Stimulated activated CD4-positive, alpha-beta T cell treated with anti-CD3 and anti-CD28 coated beads, Interleukin-1b, Interleukin-23, amount 100 ng/mL, for 48 hours (primary cell): ENCODE measurements at regions not wholly inside any gene's neighbourhood (a gene's known extent, or its start where the extent isn't known, plus 50 kb on each side); places are given as distances from the start of the nearest gene placed in this dataset.
"Not testable (repeated sequence)": the region's sequence is repeated elsewhere in the genome, so short reads cannot be mapped to it uniquely, and the experiment has no call there.

Experiments
- DNase-seq: peaks from one replicate; pipeline ENCODE4 v3.0.0-alpha.2; 2020

DNA sequence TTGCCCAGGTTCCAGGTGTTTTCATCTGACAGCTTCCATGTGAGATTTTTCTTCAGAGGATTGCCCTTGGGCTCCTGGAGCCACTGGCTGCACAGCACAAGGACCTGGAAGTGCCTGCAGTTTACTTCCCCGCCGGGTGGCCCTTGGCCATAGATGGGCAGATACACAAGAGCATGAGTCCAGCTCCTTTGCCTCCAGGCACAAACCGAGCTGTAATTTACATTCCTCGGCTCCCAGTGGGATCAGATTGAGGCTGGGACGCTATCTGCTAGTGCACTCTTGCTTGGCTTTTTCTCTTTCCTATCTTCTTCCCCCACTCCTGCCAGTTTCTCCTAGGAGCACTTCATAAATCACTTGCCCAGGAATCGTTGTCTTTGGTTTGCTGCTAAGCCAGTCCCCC, 85.4 kb upstream of the RALY start:
- DNase-seq = no peak

DNA sequence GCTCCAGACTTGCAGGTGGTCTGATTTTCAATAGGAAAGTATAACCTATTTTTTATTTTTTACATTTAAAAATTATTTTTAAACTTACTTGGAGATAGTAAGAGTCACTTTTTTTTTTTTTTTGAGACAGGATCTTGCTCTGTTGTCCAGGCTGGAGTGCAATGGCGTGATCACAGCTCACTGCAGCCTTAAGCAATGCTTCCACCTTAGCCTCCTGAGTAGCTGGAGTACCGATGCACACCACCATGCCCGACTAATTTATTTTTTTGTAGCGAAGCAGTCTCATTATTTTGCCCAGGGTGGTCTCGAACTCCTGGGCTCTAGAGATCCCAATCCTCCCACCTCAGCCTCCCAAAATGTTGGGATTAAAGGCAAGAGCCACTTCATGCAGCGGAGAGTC, 84.8 kb upstream of the RALY start:
- DNase-seq = no peak

DNA sequence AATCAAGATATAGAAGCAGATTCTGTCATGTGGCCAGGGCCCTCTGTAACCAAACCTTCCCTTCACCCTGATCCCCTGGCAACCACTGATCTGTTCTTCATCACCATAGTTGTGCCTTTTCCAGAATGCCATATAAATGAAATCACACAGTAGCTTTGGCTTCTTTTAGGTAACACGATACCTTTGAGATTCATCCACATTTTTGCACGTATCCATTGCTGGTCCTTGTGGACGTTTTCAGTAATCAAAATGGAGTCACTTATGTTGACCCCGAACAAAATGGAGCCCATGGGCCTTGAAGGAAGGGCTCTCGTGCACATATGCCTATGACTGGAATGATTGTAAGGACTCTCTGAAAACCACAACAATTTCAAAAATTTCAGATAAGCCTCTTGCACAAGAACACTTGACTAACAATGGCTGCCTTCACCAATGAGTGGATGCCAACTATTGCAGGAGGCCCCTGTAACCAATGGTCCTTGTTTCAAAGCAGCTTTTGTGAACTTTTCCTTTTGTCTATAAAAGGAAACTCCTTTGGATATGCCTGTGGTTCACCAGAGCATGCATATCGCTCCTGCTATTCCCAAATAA, 84.3 kb upstream of the RALY start:
- no peak for DNase-seq

DNA sequence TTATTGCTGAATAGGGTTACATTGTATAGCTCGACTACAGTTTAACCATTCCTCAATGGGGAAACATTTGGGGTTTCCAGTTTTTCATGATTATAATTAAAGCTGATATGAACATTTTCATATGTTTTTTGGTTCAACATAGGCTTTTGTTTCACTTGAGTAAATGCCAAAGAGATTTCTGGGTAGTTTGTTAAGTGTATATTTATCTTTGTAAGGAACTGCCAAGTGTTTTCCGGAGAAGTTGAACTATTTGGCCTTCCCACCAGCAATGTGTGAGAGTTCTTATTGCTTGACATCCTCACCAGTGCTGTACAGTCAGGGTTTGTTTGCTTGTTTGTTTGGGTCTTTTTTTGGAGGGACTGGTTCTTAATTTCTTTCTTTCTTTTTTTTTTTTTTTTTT, 83.7 kb upstream of the RALY start:
- no peak for DNase-seq

DNA sequence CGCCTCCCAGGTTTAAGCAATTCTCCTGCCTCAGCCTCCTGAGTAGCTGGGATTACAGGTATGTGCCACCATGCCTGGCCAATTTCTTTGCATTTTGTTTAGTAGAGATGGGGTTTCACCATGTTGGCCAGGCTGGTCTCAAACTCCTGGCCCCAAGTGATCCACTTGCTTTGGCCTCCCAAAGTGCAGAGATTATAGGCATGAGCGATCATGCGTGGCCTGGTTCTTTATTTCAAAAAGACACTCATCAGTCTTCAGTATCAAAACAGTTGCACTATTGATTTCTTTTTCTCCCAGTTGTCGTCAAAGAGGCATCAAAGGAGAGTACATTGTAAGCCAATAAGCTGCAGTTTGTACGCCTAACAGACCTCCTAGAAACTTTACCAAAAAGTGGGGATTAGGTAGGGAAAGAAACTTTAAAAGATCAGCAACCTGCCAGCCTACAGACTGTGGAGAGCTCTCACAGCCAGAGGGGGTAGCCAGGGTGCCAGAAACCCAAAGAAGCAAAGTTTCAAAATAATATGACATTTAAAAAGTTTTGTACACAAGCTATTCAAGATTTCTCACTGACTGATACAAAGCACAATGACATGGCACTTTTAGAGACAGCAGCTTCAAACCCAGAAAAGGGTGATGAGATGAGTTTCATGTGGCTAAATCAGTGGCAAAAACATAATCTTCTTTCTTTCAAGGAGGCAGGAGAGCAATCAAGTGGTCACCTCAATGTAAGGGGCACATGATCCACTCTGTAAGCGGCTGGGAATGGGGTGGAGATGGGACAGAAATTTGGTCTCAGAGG, 83.0 kb upstream of the RALY start:
- DNase-seq = no peak

DNA sequence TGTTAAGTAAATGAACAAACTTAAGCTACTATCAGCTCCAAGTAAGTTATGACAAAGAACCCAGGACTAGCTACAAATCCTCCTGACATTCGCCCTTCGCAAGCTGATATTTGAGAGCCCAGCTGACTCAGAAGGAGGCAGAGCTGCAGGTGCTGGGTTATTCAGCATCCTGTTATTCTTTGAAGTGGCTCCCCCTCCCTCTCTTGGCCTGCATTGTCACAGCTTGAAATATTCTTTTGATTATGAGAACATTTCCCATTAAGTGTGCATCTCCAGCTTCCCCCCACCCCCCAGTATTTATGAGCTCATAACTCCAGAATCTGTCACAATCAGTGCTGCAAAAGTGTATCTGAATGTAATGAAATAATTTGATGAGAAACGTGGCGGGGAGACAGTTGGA, 78.8 kb upstream of the RALY start:
- peak; percentile 59 for DNase-seq

DNA sequence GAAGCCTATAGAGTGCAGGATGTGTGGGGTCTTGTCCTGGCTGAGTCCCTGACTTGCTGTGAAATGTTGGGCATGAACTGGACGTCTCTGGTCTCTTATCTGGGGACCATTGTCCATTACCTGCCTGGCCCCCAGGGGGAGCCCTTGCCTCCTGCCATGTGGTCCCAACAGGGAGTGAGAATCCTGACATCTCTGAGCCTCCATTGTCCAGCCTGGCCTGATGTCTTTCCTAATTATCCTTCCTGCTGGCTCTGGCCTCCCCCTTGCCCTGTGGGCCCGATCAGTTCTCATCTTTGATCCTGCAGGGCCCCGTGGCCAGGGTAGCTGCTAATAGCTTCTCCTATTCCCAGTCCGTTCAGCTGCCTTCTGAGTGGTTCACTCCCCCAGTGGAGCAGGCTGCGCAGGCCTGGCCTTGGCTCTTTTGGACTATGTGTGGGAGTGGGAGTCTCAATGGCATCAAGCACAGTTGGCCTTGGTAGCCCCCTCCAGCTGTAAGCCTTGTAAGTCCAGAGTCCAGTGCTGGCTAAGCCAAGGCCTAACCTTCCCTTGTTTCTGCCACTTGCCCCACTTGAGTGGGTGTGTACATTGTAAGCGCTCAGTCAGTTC, 77.9 kb upstream of the RALY start:
- DNase-seq = peak; percentile 56

DNA sequence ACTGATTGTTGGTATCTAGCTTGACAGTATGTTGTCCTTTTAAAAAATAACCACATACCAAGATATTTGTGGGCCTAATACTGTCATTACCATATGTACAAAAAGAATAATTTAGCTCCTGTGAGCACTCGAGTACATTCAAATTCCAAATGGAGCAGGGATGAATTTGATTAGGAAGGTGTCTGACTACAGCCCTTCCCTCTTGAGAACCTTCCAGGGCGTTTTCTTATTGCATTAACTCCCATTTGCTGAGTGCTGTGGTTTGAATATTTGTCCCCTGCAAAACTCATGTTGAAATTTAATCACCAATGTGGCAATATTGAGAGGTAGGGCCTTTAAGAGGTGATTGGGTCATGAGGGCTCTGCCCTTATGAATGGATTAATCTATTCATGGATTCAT, 76.9 kb upstream of the RALY start:
- no peak for DNase-seq

DNA sequence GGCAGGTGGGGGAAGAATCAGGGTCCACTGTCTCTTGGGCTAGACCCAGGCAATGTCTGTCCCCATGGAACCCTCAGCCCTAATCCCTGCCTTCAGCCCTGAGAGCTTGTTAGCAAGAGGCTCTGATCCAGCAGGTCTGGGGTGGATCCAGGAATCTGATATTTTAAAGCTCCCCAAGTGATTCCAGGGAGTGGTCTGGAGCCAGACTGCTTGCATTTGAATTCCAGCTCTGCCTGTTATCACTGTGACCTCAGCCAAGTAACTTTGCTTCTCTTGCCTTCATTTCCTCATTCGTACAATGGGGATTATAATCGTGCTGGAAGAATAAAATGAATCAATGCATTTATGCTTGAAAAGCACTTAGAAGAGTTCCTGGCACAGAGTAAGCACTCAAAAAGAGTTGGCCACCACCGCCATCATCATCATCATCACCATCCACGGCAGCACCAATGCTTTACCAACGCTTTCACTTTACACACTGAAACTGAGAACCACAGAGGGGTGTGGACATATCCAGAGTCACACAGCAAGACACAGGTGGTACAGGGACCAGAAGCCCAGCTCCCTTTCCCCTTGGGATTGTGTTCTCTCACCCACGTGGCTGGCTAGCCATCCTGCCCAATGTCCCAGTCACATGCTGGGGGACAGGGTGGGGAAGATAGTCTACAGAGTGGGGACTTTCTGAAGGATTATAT, 75.7 kb upstream of the RALY start:
- no peak for DNase-seq

DNA sequence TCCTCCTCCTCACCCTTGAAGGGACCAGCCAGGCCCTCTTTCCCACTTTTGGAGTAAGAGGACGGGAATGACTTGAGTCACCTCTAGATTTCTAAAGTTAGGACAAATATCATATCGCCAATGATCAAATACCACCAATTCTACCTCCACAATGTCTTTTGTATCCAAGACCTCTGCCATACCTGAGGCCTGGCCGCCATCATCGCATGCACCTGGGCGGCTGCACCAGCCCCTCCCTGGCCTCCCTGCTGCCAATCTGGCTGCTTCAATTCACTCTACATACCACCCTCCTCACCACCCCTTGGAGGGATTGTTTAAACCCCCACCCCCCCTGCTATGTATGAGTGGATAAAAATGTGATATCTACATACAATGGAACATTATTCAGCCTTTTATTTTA, 75.0 kb upstream of the RALY start:
- no peak for DNase-seq

DNA sequence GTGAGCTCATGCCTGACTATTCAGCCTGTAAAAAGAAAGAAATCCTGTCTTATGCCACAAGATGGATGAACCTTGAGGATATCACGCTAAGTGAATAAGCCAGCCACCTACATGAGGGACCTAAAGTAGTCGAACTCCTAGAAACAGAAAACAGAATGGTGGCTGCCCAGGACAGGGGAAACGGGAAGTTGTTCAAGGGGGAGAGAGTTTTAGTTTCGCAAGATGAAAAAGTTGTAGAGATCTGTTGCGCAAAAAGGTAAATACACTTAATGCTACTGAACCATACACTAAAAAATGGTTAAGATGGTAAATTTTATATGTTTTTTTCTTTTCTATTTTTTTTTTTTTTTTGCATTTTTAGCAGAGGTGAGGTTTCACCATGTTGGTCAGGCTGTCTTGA, 74.1 kb upstream of the RALY start:
- no peak for DNase-seq

DNA sequence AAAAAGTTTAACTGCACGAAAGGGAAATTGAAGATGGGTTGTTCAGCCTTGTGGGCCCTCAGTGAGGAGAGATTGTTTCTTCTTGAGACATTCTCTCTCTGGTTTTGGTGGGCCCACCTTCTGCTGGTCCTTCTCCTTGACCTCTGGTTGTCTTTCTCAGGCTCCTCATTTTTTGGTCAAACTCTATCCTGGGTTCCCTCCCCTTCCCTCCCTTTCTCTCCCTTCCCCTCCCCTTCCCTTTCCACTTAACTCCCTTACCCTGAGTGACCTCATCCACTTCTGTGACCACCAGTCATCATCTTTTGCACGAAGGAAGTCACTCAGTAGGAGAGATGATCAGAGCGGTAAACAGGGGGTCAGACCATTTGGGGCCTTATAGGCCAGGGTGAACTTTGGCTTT, 71.5 kb upstream of the RALY start:
- DNase-seq = no peak

DNA sequence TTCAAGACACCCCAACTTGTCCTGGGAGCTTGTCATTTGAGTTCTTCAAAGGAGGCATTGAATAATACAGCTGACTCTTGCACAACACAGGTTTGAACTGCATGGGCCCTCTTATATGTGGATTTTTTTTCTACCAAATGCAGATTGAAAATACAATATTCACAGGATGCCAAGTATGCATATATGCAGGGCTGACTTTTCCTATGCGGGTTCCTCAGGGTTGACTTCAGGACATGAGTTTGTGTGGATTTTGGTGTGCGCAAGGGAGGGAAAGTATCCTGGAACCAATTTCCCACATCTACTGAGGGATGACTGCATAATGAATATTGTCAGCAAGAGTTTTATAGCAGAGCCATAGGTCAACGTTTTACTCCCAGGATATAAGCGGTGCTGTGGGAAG, 70.0 kb upstream of the RALY start:
- no peak for DNase-seq

DNA sequence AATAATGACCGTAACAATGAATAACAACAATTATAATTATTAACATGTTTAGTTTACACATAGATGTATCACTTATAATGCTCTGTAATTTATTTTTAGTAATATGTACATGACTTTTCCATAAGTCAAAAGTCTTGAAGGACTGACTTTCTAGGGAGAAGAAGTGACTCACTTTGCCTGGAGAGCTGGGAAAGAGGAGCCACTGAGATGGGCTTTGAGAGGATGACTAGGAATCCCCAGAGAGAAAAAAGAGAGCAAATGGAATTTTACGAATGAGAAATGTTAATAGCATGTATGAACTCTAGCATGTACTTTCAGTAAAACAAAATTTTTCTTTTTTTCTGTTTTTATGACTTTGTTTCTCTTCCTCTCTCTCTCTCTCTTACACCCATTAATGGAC, 67.8 kb upstream of the RALY start:
- no peak for DNase-seq

DNA sequence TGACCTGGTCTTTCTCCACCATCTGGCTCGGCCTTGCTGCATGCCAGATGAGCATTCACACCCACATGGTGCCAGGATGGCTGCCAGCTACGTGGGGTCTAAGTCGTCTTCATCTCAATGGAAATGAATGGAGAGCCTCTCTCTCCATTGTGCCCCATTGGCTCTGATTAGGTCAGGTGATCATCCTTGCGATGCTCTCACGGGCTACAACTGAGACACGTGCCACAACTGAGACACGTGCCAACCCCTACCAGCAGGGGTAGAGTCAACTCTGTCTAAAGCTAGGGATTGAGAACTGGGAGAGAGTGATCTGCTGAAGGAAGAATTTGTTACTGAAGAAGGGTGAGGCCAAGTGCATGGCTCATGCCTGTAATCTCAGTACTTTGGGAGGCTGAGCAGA, 67.3 kb upstream of the RALY start:
- DNase-seq = no peak

DNA sequence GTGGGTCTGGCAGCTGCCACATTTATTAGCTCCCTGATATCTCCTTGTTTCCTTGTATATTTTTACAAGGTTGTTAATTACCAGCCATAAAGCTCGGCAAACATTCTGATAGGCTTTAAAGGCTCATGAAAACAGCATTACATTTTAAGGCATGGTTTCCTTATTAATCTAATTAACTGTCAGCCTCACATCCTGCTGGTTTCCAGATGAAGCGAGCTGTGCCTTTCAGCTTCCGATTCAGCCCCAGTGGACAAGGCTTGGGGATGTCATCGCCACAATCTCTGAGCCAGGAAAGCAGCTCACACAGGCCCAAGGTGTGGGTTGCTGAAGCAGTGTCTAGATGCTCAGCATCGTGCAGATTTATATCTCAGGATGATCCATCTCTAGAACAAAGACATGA, 66.0 kb upstream of the RALY start:
- no peak for DNase-seq

DNA sequence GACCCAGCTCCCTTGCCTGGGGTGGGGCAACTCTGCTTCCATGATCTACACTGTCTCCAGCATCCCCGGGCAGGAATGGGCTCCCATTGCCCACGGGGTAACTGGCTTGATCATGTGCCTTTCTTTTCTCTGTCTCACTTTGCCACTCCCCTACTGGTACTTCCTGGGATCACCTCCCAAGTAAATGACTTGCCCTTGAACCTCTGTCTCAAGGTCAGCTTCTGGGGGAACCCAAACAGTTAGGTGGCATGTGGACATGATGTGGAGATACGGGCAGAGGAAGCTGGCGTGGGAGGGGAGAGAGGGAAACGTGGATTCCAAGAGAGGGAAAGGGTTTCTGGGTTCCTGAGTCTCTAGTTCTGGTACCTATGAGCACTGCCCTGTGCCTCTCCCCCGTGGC, 63.8 kb upstream of the RALY start:
- DNase-seq = no peak

DNA sequence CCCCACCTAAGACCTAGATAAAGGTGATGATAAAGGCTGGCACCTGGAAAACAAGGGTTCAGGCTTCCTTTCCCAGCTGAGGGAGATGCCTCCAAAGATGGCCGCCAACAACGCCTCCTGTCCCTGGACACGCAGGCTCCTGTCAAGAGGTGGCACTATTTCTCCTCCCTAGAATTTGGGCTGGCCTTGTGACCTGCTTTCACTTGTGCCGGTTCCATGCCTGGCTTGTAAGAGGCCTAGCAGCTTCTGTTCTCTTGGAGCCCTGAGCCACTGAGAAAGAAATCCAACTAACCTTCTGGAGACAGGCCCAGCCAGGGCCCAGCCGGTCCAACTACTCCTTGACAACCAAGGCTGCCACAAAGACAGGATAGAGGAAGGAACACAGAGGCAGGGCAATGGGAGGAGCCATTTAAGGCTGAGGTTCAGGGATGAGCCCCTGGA, 60.2 kb upstream of the RALY start:
- peak; percentile 63 for DNase-seq

DNA sequence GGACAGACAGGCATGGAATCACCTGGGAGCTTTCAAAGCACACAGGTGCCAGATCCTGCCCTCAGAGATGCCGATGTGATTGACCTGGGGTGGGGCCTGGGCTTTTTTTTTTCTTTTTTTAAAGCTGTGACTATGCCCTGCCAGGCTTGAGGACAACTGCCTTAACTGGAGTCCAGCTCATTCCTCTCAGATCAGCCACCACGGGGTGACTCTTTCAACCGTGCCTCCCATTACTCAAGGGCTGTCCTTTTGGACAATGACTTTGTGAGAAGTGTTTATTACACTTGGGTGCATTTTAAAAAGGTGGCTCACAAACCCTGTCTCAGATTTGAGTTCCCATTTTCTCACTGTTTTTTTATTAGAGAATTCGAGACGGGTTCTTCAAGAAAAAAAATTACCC, 57.1 kb upstream of the RALY start:
- DNase-seq = no peak

DNA sequence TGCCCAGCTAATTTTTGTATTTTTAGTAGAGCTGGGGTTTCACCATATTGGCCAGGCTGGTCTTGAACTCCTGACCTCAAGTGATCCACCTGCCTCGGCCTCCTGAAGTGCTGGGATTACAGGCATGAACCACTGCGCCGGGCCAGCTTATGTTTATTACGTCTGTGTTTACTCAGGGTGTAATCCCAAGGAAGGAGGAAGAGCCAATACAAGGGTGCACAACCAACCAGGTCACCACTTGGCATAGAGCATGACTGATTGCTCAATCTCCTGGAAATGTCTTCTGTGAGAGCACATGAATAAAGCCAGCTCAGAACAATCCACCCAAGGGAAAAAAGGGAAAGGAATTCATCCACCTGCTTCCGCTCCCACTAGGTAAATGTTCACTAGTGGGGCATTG, 54.7 kb upstream of the RALY start:
- DNase-seq = not testable (repeated sequence)

DNA sequence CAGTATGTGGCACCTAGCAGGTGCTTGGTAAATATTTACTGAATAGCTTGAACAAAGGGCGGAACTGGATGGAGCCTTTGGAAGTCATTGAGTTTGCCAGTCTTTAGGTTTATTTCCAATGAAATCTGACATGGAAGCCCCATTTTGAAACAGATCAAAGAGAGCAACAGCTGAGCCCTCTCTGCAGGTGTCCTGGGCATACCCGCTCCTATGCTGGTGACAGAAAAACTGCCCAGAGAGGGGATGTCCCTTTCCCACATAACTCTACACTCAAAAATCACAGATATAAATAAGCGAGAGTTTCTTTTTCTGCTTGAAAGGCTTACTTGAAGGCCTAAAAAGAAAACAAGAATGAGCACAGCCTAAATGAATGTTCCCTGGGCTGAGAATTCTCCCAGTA, 53.0 kb upstream of the RALY start:
- DNase-seq = no peak
